H9 (cell line): ENCODE measurements at regions not wholly inside any gene's neighbourhood (a gene's known extent, or its start where the extent isn't known, plus 50 kb on each side); places are given as distances from the start of the nearest gene placed in this dataset.

Experiments
- DNase-seq: peaks from one replicate; pipeline ENCODE4 v3.0.0-alpha.2; 2017
- H2AFZ ChIP-seq: one replicate; pipeline ENCODE4 v1.6.1; 2013; ENCODE audit warnings: mild to moderate bottlenecking, low read length, control low read depth, moderate library complexity
- H2AK5ac ChIP-seq: 2 replicates; pipeline ENCODE4 v1.6.1; 2013; ENCODE audit warnings: low read length, control low read depth, mixed read lengths; ENCODE audit not compliant: insufficient read length
- H2BK120ac ChIP-seq: one replicate; pipeline ENCODE4 v1.6.1; 2013; ENCODE audit warnings: low read depth, mild to moderate bottlenecking, low read length, control low read depth, inconsistent platforms; ENCODE audit not compliant: poor library complexity, severe bottlenecking
- H2BK12ac ChIP-seq: 2 replicates; pipeline ENCODE4 v1.6.1; 2013; ENCODE audit warnings: low read length, control low read depth, mixed read lengths, low read depth; ENCODE audit not compliant: insufficient read length
- H2BK15ac ChIP-seq: 2 replicates; pipeline ENCODE4 v1.6.1; 2013; ENCODE audit warnings: low read depth, low read length, control low read depth
- H2BK20ac ChIP-seq: one replicate; pipeline ENCODE4 v1.6.1; 2013; ENCODE audit warnings: low read depth, mild to moderate bottlenecking, low read length, control low read depth, inconsistent platforms; ENCODE audit not compliant: poor library complexity, severe bottlenecking
- H2BK5ac ChIP-seq: 2 replicates; pipeline ENCODE4 v1.6.1; 2013; ENCODE audit warnings: low read length, control low read depth, mixed read lengths; ENCODE audit not compliant: insufficient read length
- H3K14ac ChIP-seq: 2 replicates; pipeline ENCODE4 v1.6.1; 2013; ENCODE audit warnings: low read length, control low read depth; ENCODE audit not compliant: insufficient read depth
- H3K18ac ChIP-seq: 2 replicates; pipeline ENCODE4 v1.6.1; 2013; ENCODE audit warnings: low read depth, mild to moderate bottlenecking, mixed read lengths, low read length, control low read depth; ENCODE audit not compliant: insufficient read length
- H3K23ac ChIP-seq: 2 replicates; pipeline ENCODE4 v1.6.1; 2013; ENCODE audit warnings: low read length, control low read depth, mixed read lengths, low read depth; ENCODE audit not compliant: insufficient read length
- H3K23me2 ChIP-seq: 2 replicates; pipeline ENCODE4 v1.6.1; 2013; ENCODE audit warnings: low read depth, mild to moderate bottlenecking, mixed read lengths, low read length, control low read depth; ENCODE audit not compliant: insufficient read length, poor library complexity, severe bottlenecking
- H3K27ac ChIP-seq: 2 replicates; pipeline ENCODE4 v1.5.1; 2013; ENCODE audit warnings: low read length, control low read depth, mixed read lengths, low read depth; ENCODE audit not compliant: insufficient read length
- H3K27me3 ChIP-seq: 2 replicates; pipeline ENCODE4 v1.6.1; 2013; ENCODE audit warnings: low read length, control low read depth, inconsistent platforms; ENCODE audit not compliant: insufficient read depth
- H3K4ac ChIP-seq: 2 replicates; pipeline ENCODE4 v1.6.1; 2013; ENCODE audit warnings: low read depth, mild to moderate bottlenecking, control low read depth, inconsistent platforms, low read length, moderate library complexity
- H3K4me1 ChIP-seq: 2 replicates; pipeline ENCODE4 v1.6.1; 2013; ENCODE audit warnings: low read length, control low read depth, inconsistent platforms; ENCODE audit not compliant: insufficient read depth
- H3K4me2 ChIP-seq: 2 replicates; pipeline ENCODE4 v1.6.1; 2013; ENCODE audit warnings: low read length, control low read depth, mixed read lengths; ENCODE audit not compliant: insufficient read length, insufficient read depth
- H3K56ac ChIP-seq: 2 replicates; pipeline ENCODE4 v1.6.1; 2013; ENCODE audit warnings: low read depth, mild to moderate bottlenecking, mixed read lengths, low read length, control low read depth; ENCODE audit not compliant: insufficient read length
- H3K79me1 ChIP-seq: 2 replicates; pipeline ENCODE4 v1.6.1; 2013; ENCODE audit warnings: low read depth, mild to moderate bottlenecking, moderate library complexity, low read length, control low read depth, inconsistent platforms; ENCODE audit not compliant: insufficient read depth, poor library complexity, severe bottlenecking
- H3K79me2 ChIP-seq: 2 replicates; pipeline ENCODE4 v1.6.1; 2013; ENCODE audit warnings: low read length, control low read depth, inconsistent platforms; ENCODE audit not compliant: insufficient read depth
- H3K9ac ChIP-seq: 2 replicates; pipeline ENCODE4 v1.6.1; 2013; ENCODE audit warnings: low read length, control low read depth, mixed read lengths; ENCODE audit not compliant: insufficient read length; ENCODE audit errors: extremely low read depth
- H3K9me3 ChIP-seq: one replicate; pipeline ENCODE4 v1.6.1; 2013; ENCODE audit warnings: low read depth, low read length, inconsistent platforms; ENCODE audit not compliant: control insufficient read depth
- H3T11ph ChIP-seq: one replicate; pipeline ENCODE4 v1.6.1; 2013; ENCODE audit warnings: mild to moderate bottlenecking, low read length, control low read depth, inconsistent platforms
- H4K20me1 ChIP-seq: one replicate; pipeline ENCODE4 v1.6.1; 2013; ENCODE audit not compliant: control insufficient read depth, insufficient read length, insufficient read depth
- H4K5ac ChIP-seq: 2 replicates; pipeline ENCODE4 v1.6.1; 2013; ENCODE audit warnings: low read depth, mild to moderate bottlenecking, mixed read lengths, low read length, control low read depth; ENCODE audit not compliant: insufficient read length
- H4K8ac ChIP-seq: replicated peaks from 2 replicates; pipeline ENCODE4 v1.6.1; 2013; ENCODE audit warnings: low read length, control low read depth, mixed read lengths, low read depth; ENCODE audit not compliant: insufficient read length
- H4K91ac ChIP-seq: 2 replicates; pipeline ENCODE4 v1.6.1; 2013; ENCODE audit warnings: low read depth, mild to moderate bottlenecking, moderate library complexity, mixed read lengths, low read length, control low read depth; ENCODE audit not compliant: insufficient read length
- H3K27ac Mint-ChIP-seq, 3 experiments: 2 replicates in 2 of 3; 3 replicates in 1 of 3; pipeline ENCODE4 v1.8.0; 2020 to 2021; ENCODE audit warnings: mixed read lengths in 3 of 3, mild to moderate bottlenecking in 1 of 3, moderate library complexity in 1 of 3
- H3K27me3 Mint-ChIP-seq: 2 replicates; pipeline ENCODE4 v1.8.0; 2021; ENCODE audit warnings: low read depth, mild to moderate bottlenecking, moderate library complexity, mixed read lengths
- H3K36me3 Mint-ChIP-seq, 3 experiments: 2 replicates in 2 of 3; 3 replicates in 1 of 3; pipeline ENCODE4 v1.8.0; 2020 to 2021; ENCODE audit warnings: low read depth in 3 of 3, mixed read lengths in 3 of 3; ENCODE audit not compliant: insufficient read depth in 1 of 3
- H3K4me1 Mint-ChIP-seq, 2 experiments: 2 replicates each; pipeline ENCODE4 v1.8.0; 2020; ENCODE audit warnings: mixed read lengths in 2 of 2
- H3K4me3 Mint-ChIP-seq, 2 experiments: 2 replicates in 1 of 2; 3 replicates in 1 of 2; pipeline ENCODE4 v1.8.0; 2020 to 2021; ENCODE audit warnings: mild to moderate bottlenecking in 2 of 2, mixed read lengths in 2 of 2, moderate library complexity in 1 of 2
- H3K9me3 Mint-ChIP-seq, 2 experiments: 2 replicates in 1 of 2; 3 replicates in 1 of 2; pipeline ENCODE4 v1.8.0; 2020; ENCODE audit warnings: mild to moderate bottlenecking in 2 of 2, mixed read lengths in 2 of 2, moderate library complexity in 1 of 2
- WGBS: extraction: QIAGEN DNeasy Blood & Tissue Kit; methylation state at CpG from one replicate; pipeline ENCODE4 v1.1.7; 2013; ENCODE audit warnings: missing lambda C conversion rate, low lambda C conversion rate, mixed read lengths; ENCODE audit not compliant: insufficient read length; ENCODE audit errors: extremely low coverage; 5-methylcytosine and 5-hydroxymethylcytosine counted together
- TF ChIP-seq, protein P1 (sequence below): fragments of 200-600 bp; sonication (generic); conservative IDR thresholded peaks from 3 replicates; pipeline ENCODE4 v1.8.0; 2021; ENCODE audit warnings: antibody characterized with exemption, mild to moderate bottlenecking

DNA sequence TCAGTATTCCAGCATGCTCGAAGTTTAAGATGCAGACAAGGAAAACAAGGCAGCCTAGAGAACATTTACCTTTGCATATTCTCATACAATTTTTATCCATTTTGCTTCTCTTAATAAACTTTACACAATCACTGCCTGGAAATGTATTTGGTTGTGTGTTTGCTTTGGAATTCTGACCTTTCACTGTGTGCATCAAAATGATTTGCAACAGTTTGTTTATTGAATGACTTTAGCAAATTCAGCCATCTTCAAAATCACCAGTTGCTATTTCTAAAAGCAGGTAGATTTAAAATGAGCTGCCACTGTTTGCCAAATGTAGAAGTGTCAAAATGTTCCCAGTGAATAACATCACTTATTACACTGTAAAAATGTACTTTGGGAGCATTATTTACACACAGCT, 669.9 kb downstream of the SLC16A7 start:
- no peak overlapping the region for H4K91ac ChIP-seq
- Mint-ChIP-seq H3K4me3 (no peak overlapping the region), H3K9me3 (peaks cover 3 to 5% of the 10 kb centered on the region in 2 experiments; a peak in 3 of 5 replicates), H3K4me1 (no peaks in the 10 kb centered on the region), H3K27me3 (no peaks in the 10 kb centered on the region), H3K27ac (no peak overlapping the region), H3K36me3 (no peaks in the 10 kb centered on the region; a peak in 1 of 7 replicates)
- no peaks in the 10 kb centered on the region for H3K23me2 ChIP-seq
- no peak overlapping the region for H2BK5ac ChIP-seq
- WGBS: no CpG with 5 or more reads among the region's 1 CpG
- H3K4me2 ChIP-seq: no peak overlapping the region
- H3K23ac ChIP-seq: no peak overlapping the region
- no peak overlapping the region for H2BK20ac ChIP-seq
- H4K5ac ChIP-seq: no peak overlapping the region
- no peaks in the 10 kb centered on the region for H3K9me3 ChIP-seq
- H2BK12ac ChIP-seq: no peak overlapping the region
- H2BK15ac ChIP-seq: no peak overlapping the region
- H2AK5ac ChIP-seq: no peak overlapping the region
- no peak overlapping the region for H3K27ac ChIP-seq
- H3K4ac ChIP-seq: no peak overlapping the region
- no peaks in the 10 kb centered on the region for H3K79me1 ChIP-seq
- no peak overlapping the region for H3K56ac ChIP-seq
- H3K27me3 ChIP-seq: no peaks in the 10 kb centered on the region
- H3K18ac ChIP-seq: no peak overlapping the region
- H3K9ac ChIP-seq: no peak overlapping the region
- DNase-seq: no peak
- H3K79me2 ChIP-seq: no peaks in the 10 kb centered on the region
- no peak overlapping the region for H2AFZ ChIP-seq
- no peaks in the 10 kb centered on the region for H3K4me1 ChIP-seq
- TF ChIP-seq, protein P1, sequence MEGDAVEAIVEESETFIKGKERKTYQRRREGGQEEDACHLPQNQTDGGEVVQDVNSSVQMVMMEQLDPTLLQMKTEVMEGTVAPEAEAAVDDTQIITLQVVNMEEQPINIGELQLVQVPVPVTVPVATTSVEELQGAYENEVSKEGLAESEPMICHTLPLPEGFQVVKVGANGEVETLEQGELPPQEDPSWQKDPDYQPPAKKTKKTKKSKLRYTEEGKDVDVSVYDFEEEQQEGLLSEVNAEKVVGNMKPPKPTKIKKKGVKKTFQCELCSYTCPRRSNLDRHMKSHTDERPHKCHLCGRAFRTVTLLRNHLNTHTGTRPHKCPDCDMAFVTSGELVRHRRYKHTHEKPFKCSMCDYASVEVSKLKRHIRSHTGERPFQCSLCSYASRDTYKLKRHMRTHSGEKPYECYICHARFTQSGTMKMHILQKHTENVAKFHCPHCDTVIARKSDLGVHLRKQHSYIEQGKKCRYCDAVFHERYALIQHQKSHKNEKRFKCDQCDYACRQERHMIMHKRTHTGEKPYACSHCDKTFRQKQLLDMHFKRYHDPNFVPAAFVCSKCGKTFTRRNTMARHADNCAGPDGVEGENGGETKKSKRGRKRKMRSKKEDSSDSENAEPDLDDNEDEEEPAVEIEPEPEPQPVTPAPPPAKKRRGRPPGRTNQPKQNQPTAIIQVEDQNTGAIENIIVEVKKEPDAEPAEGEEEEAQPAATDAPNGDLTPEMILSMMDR: no peak
- H3K14ac ChIP-seq: no peak overlapping the region
- no peaks in the 10 kb centered on the region for H4K20me1 ChIP-seq
- H3T11ph ChIP-seq: no peak overlapping the region
- no peak overlapping the region for H2BK120ac ChIP-seq
- H4K8ac ChIP-seq: no peak overlapping the region
